ENCODE measurements at regions not wholly inside any gene's neighbourhood (a gene's known extent, or its start where the extent isn't known, plus 50 kb on each side); places are given as distances from the start of the nearest gene placed in this dataset.

DNA sequence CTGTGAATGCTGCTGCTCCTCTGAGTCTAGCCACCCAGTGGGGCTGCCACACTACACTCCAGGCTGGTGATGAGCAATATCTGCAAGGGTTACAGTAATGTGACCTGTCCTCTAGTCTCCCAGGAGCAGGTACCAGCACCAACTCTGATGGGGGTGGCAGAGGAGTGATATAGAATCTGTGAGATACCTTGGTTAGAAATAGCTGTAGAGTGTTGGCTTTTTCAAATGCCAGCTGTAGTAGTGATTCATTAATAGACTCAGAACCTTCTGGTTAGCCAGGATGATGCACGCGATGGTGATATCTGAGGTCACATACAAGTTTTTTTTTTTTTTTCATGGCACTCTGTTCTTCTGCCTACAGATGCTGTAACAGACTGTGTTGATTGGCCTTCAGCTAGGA is 757.1 kb downstream of the INHBA start:
- Histone ChIP-seq H3K27me3 (ENCODE audit: insufficient read depth, low read depth, low read length) (no peaks in the 10 kb centered on the region), H3K79me2 (replicated peaks; ENCODE audit: insufficient read depth, low read length) (no peaks in the 10 kb centered on the region), H4K20me1 (ENCODE audit: insufficient read depth) (no peaks in the 10 kb centered on the region), H3K9me3 (ENCODE audit: low read length) (peaks cover 9% of the 10 kb centered on the region), H3K4me2 (ENCODE audit: low read length) (no peak overlapping the region), H3K4me3 (ENCODE audit: low read length) (no peak overlapping the region), H3K9me2 (ENCODE audit: insufficient read depth, low read length) (no peaks in the 10 kb centered on the region), H3K9ac (ENCODE audit: low read length) (no peak overlapping the region), H3F3A (ENCODE audit: insufficient read depth, low read length, poor library complexity, severe bottlenecking) (no peaks in the 10 kb centered on the region), H2AFZ (ENCODE audit: low read depth, low read length) (no peak overlapping the region), H3K36me3 (ENCODE audit: insufficient read depth, low read length) (no peaks in the 10 kb centered on the region), H3K27ac (ENCODE audit: low read length) (no peak overlapping the region)
- no peak for TF ChIP-seq POLR2AphosphoS5 (IDR thresholded peaks at IDR 0.05)

DNA sequence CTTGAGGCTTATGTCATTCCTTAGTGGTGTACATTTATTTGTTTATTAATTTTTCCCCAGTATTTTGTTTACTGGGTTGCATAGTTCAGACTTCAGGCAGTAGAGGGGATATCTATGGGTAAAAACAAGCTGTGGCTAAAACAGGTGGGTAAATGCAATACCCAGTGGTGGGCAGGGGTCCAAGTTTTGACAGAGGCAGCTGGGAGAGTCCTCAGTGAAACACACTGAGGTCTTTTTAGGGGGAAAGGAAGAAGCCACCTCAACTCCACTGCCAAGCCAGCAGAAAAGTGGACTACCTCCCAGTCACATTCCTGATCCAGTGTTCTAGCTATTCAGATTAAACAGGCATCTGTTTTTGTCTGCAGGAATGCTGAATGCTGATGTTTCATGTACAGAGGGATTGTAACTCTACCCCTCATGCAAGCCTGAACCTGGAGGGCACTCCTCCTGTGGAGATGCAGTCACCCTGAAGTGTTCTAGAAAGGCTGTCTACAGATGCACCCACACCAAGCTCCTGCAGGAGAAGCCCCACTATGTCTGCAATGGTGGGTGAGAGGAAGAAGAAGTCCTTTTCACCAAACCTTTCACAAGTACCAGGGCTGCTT is 757.8 kb downstream of the INHBA start:
- H3K9ac ChIP-seq (ENCODE audit: low read length), result no peak overlapping the region
- no peak overlapping the region for H2AFZ ChIP-seq (ENCODE audit: low read depth, low read length)
- H3K36me3 ChIP-seq (ENCODE audit: insufficient read depth, low read length), result no peaks in the 10 kb centered on the region
- no peak overlapping the region for H3K4me2 ChIP-seq (ENCODE audit: low read length)
- H3K9me3 ChIP-seq (ENCODE audit: low read length), result peaks cover 9% of the 10 kb centered on the region
- H3K79me2 ChIP-seq (replicated peaks; ENCODE audit: insufficient read depth, low read length), result no peaks in the 10 kb centered on the region
- no peak overlapping the region for H3K4me3 ChIP-seq (ENCODE audit: low read length)
- no peaks in the 10 kb centered on the region for H3K9me2 ChIP-seq (ENCODE audit: insufficient read depth, low read length)
- H3K27me3 ChIP-seq (ENCODE audit: insufficient read depth, low read depth, low read length), result no peaks in the 10 kb centered on the region
- TF ChIP-seq, protein P1, sequence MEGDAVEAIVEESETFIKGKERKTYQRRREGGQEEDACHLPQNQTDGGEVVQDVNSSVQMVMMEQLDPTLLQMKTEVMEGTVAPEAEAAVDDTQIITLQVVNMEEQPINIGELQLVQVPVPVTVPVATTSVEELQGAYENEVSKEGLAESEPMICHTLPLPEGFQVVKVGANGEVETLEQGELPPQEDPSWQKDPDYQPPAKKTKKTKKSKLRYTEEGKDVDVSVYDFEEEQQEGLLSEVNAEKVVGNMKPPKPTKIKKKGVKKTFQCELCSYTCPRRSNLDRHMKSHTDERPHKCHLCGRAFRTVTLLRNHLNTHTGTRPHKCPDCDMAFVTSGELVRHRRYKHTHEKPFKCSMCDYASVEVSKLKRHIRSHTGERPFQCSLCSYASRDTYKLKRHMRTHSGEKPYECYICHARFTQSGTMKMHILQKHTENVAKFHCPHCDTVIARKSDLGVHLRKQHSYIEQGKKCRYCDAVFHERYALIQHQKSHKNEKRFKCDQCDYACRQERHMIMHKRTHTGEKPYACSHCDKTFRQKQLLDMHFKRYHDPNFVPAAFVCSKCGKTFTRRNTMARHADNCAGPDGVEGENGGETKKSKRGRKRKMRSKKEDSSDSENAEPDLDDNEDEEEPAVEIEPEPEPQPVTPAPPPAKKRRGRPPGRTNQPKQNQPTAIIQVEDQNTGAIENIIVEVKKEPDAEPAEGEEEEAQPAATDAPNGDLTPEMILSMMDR (IDR thresholded peaks at IDR 0.05; ENCODE audit: poor library complexity, severe bottlenecking), result no peak
- no peak for TF ChIP-seq EZH2 (IDR thresholded peaks at IDR 0.05; ENCODE audit: borderline replicate concordance, insufficient read depth, low read length, poor library complexity, severe bottlenecking)
- TF ChIP-seq TAF1 (IDR thresholded peaks at IDR 0.05; ENCODE audit: low read depth), result no peak
- TF ChIP-seq EP300 (conservative IDR thresholded peaks at IDR 0.05; ENCODE audit: poor library complexity, severe bottlenecking), result no peak
- no peak for TF ChIP-seq RAD21 (conservative IDR thresholded peaks at IDR 0.05)
- no peak for TF ChIP-seq POLR2AphosphoS5 (IDR thresholded peaks at IDR 0.05)
- TF ChIP-seq MXI1 (conservative IDR thresholded peaks at IDR 0.05; ENCODE audit: poor library complexity, severe bottlenecking), result no peak
- TF ChIP-seq SMC3 (conservative IDR thresholded peaks at IDR 0.05; ENCODE audit: poor library complexity), result no peak
- TF ChIP-seq, protein P2, sequence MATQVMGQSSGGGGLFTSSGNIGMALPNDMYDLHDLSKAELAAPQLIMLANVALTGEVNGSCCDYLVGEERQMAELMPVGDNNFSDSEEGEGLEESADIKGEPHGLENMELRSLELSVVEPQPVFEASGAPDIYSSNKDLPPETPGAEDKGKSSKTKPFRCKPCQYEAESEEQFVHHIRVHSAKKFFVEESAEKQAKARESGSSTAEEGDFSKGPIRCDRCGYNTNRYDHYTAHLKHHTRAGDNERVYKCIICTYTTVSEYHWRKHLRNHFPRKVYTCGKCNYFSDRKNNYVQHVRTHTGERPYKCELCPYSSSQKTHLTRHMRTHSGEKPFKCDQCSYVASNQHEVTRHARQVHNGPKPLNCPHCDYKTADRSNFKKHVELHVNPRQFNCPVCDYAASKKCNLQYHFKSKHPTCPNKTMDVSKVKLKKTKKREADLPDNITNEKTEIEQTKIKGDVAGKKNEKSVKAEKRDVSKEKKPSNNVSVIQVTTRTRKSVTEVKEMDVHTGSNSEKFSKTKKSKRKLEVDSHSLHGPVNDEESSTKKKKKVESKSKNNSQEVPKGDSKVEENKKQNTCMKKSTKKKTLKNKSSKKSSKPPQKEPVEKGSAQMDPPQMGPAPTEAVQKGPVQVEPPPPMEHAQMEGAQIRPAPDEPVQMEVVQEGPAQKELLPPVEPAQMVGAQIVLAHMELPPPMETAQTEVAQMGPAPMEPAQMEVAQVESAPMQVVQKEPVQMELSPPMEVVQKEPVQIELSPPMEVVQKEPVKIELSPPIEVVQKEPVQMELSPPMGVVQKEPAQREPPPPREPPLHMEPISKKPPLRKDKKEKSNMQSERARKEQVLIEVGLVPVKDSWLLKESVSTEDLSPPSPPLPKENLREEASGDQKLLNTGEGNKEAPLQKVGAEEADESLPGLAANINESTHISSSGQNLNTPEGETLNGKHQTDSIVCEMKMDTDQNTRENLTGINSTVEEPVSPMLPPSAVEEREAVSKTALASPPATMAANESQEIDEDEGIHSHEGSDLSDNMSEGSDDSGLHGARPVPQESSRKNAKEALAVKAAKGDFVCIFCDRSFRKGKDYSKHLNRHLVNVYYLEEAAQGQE (IDR thresholded peaks at IDR 0.05; ENCODE audit: borderline replicate concordance), result no peak
- H3F3A ChIP-seq (ENCODE audit: insufficient read depth, low read length, poor library complexity, severe bottlenecking), result no peaks in the 10 kb centered on the region
- H4K20me1 ChIP-seq (ENCODE audit: insufficient read depth), result no peaks in the 10 kb centered on the region
- no peak overlapping the region for H3K27ac ChIP-seq (ENCODE audit: low read length)

DNA sequence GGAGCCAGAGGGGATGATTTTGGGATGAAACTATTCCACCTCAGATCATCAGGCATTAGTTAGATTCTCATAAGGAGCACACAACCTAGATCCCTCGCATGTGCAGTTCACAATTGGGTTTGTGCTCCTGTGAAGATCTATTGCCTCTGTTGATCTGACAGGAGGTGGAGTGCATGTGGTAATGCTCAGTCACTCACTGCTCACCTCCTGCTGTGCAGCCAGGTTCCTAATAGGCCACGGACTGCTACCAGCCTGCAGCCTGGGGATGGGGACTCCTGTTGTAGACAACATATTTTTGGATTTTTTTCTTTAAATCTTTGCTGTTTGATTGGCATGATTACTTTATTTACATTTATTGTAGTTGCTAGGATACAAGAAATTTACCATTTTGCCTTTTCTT is 765.0 kb downstream of the INHBA start:
- Histone ChIP-seq H2AFZ (ENCODE audit: low read depth, low read length) (no peak overlapping the region), H3K27me3 (ENCODE audit: insufficient read depth, low read depth, low read length) (no peaks in the 10 kb centered on the region), H3K4me2 (ENCODE audit: low read length) (no peak overlapping the region), H3K9me2 (ENCODE audit: insufficient read depth, low read length) (no peaks in the 10 kb centered on the region), H3K27ac (ENCODE audit: low read length) (peak overlapping the region; percentile 1), H3K9ac (ENCODE audit: low read length) (no peak overlapping the region), H3F3A (ENCODE audit: insufficient read depth, low read length, poor library complexity, severe bottlenecking) (no peaks in the 10 kb centered on the region), H3K4me3 (ENCODE audit: low read length) (no peak overlapping the region), H4K20me1 (ENCODE audit: insufficient read depth) (no peaks in the 10 kb centered on the region), H3K9me3 (ENCODE audit: low read length) (no peaks in the 10 kb centered on the region), H3K79me2 (replicated peaks; ENCODE audit: insufficient read depth, low read length) (no peaks in the 10 kb centered on the region), H3K36me3 (ENCODE audit: insufficient read depth, low read length) (no peaks in the 10 kb centered on the region)
- TF ChIP-seq, protein P2 (IDR thresholded peaks at IDR 0.05; ENCODE audit: borderline replicate concordance), result no peak
- TF ChIP-seq POLR2AphosphoS5 (IDR thresholded peaks at IDR 0.05) (peak; percentile 57), EP300 (conservative IDR thresholded peaks at IDR 0.05; ENCODE audit: poor library complexity, severe bottlenecking) (peak; percentile 48)

All from neural cell (in vitro differentiated cells).